ENCODE measurements at regions not wholly inside any gene's neighbourhood (a gene's known extent, or its start where the extent isn't known, plus 50 kb on each side); places are given as distances from the start of the nearest gene placed in this dataset.

GRCh38 chr2:13334545-13334944, 617.8 kb downstream of the TRIB2 start:
- TF ChIP-seq CTCF (IDR thresholded peaks at IDR 0.05; ENCODE audit: insufficient read depth, low read length, poor library complexity, severe bottlenecking) = no peak
- no peak for TF ChIP-seq EZH2phosphoT487 (conservative IDR thresholded peaks at IDR 0.05; ENCODE audit: low read length)
